SK-N-SH treated with all-trans-retinoic acid at 6 μM for 48 hours (cell line): ENCODE measurements at regions not wholly inside any gene's neighbourhood (a gene's known extent, or its start where the extent isn't known, plus 50 kb on each side); places are given as distances from the start of the nearest gene placed in this dataset.

ENCODE experiments used
- ARNTL ChIP-seq: fragments of 450-650 bp; formaldehyde crosslinking; IDR thresholded peaks from 2 replicates; pipeline ENCODE4 v1.5.0; 2020; ENCODE audit warnings: low read depth, mild to moderate bottlenecking, moderate library complexity, borderline replicate concordance
- BACH2 ChIP-seq: fragments of 250-450 bp; sonication (Bioruptor Pico); IDR thresholded peaks from 2 replicates; pipeline ENCODE4 v1.9.0; 2021; ENCODE audit warnings: mild to moderate bottlenecking, borderline replicate concordance
- CREB5 ChIP-seq: fragments of 250-450 bp; sonication (Bioruptor Pico); IDR thresholded peaks from 2 replicates; pipeline ENCODE4 v1.5.1; 2020; ENCODE audit warnings: low read depth, mild to moderate bottlenecking, moderate library complexity
- ESRRG ChIP-seq: fragments of 250-450 bp; sonication (Bioruptor Pico); IDR thresholded peaks from 2 replicates; pipeline ENCODE4 v1.6.1; 2021; ENCODE audit warnings: mild to moderate bottlenecking
- GLIS3 ChIP-seq: fragments of 250-450 bp; sonication (Bioruptor Pico); IDR thresholded peaks from 2 replicates; pipeline ENCODE4 v1.5.0; 2020; ENCODE audit warnings: mild to moderate bottlenecking, moderate library complexity
- OSR1 ChIP-seq: fragments of 250-450 bp; sonication (Bioruptor Pico); IDR thresholded peaks from 2 replicates; pipeline ENCODE4 v1.8.0; 2022; ENCODE audit warnings: moderate library complexity, mild to moderate bottlenecking, inconsistent platforms
- RARB ChIP-seq: fragments of 250-450 bp; sonication (Bioruptor Pico); IDR thresholded peaks from 2 replicates; pipeline ENCODE4 v1.8.0; 2021; ENCODE audit warnings: mild to moderate bottlenecking, moderate library complexity
- ZC3H10 ChIP-seq: fragments of 250-450 bp; sonication (Bioruptor Pico); IDR thresholded peaks from 2 replicates; pipeline ENCODE4 v1.5.1; 2021; ENCODE audit warnings: mild to moderate bottlenecking, moderate library complexity
- ZFP3 ChIP-seq: fragments of 250-450 bp; sonication (Bioruptor Pico); IDR thresholded peaks from 2 replicates; pipeline ENCODE4 v1.5.0; 2020; ENCODE audit warnings: mild to moderate bottlenecking, moderate library complexity
- ZFP30 ChIP-seq: fragments of 450-650 bp; formaldehyde crosslinking; IDR thresholded peaks from 2 replicates; pipeline ENCODE4 v1.5.0; 2022; ENCODE audit warnings: mild to moderate bottlenecking, moderate library complexity
- ZNF565 ChIP-seq: fragments of 450-650 bp; formaldehyde crosslinking; conservative IDR thresholded peaks from 2 replicates; pipeline ENCODE4 v1.5.0; 2020; ENCODE audit warnings: low read depth, mild to moderate bottlenecking, moderate library complexity
- ZNF70 ChIP-seq: fragments of 450-650 bp; formaldehyde crosslinking; IDR thresholded peaks from 2 replicates; pipeline ENCODE4 v1.5.0; 2020; ENCODE audit warnings: mild to moderate bottlenecking, moderate library complexity
- ZNF8 ChIP-seq: fragments of 450-650 bp; formaldehyde crosslinking; IDR thresholded peaks from 2 replicates; pipeline ENCODE4 v1.5.0; 2020; ENCODE audit warnings: mild to moderate bottlenecking, moderate library complexity
- TF ChIP-seq, protein P1 (sequence below): fragments of 250-450 bp; sonication (Bioruptor Pico); IDR thresholded peaks from 2 replicates; pipeline ENCODE4 v1.8.0; 2020; ENCODE audit warnings: mild to moderate bottlenecking, moderate library complexity, borderline replicate concordance

DNA sequence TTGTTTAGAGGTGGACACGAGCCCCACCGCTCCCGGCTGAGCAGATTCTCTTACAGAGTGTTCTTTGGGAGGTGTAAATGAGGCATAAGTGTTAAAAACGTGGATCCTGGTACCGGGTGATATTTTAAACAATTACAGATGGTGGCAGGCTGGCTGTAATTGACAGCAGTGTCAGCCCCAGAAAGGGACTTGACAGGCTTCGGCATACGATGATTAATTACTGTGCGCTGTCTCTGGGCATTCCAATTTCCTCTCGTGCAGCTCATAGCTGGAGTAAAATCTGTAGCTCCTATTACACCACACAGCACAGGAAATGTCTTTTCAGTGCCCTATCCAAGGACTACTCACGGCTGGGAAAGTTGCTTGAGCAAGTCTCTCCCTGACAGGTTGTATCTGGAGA, 305.4 kb upstream of the IRX2 start:
- no peak for TF ChIP-seq GLIS3
- no peak for TF ChIP-seq ZC3H10
- no peak for TF ChIP-seq ZNF8
- TF ChIP-seq ZNF565, result no peak
- TF ChIP-seq ZNF70 (CRISPR knock-in tag), result no peak
- TF ChIP-seq, protein P1, sequence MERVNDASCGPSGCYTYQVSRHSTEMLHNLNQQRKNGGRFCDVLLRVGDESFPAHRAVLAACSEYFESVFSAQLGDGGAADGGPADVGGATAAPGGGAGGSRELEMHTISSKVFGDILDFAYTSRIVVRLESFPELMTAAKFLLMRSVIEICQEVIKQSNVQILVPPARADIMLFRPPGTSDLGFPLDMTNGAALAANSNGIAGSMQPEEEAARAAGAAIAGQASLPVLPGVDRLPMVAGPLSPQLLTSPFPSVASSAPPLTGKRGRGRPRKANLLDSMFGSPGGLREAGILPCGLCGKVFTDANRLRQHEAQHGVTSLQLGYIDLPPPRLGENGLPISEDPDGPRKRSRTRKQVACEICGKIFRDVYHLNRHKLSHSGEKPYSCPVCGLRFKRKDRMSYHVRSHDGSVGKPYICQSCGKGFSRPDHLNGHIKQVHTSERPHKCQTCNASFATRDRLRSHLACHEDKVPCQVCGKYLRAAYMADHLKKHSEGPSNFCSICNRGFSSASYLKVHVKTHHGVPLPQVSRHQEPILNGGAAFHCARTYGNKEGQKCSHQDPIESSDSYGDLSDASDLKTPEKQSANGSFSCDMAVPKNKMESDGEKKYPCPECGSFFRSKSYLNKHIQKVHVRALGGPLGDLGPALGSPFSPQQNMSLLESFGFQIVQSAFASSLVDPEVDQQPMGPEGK (CRISPR knock-in tag), result no peak
- TF ChIP-seq BACH2 (CRISPR knock-in tag), result no peak
- no peak for TF ChIP-seq RARB (CRISPR knock-in tag)
- TF ChIP-seq ZFP30 (CRISPR knock-in tag), result no peak
- no peak for TF ChIP-seq OSR1 (CRISPR knock-in tag)
- no peak for TF ChIP-seq ZFP3 (CRISPR knock-in tag)
- no peak for TF ChIP-seq CREB5 (CRISPR knock-in tag)
- no peak for TF ChIP-seq ARNTL (CRISPR knock-in tag)
- TF ChIP-seq ESRRG (CRISPR knock-in tag), result no peak
